Thyroid gland (tissue), 4 donors: ENCODE measurements at regions not wholly inside any gene's neighbourhood (a gene's known extent, or its start where the extent isn't known, plus 50 kb on each side); places are given as distances from the start of the nearest gene placed in this dataset.

Experiments
- POLR2A ChIP-seq, 2 donors: fragments of 450-650 bp; IDR thresholded peaks; one replicate each; pipeline ENCODE4 v1.6.1; 2017; ENCODE audit warnings: antibody characterized with exemption in 2 of 2, mild to moderate bottlenecking in 2 of 2, moderate library complexity in 1 of 2
- TF ChIP-seq, protein P1 (sequence below), 6 experiments: fragments of 200-600 bp in 3 of 6; fragments of 450-650 bp in 3 of 6; sonication (generic) in 3 of 6; IDR thresholded peaks; one replicate each; pipeline ENCODE4 v1.5.1; 2016 to 2019; ENCODE audit warnings: antibody characterized with exemption in 6 of 6, mild to moderate bottlenecking in 2 of 6, inconsistent platforms in 1 of 6, moderate library complexity in 1 of 6

- TF ChIP-seq, protein P1, sequence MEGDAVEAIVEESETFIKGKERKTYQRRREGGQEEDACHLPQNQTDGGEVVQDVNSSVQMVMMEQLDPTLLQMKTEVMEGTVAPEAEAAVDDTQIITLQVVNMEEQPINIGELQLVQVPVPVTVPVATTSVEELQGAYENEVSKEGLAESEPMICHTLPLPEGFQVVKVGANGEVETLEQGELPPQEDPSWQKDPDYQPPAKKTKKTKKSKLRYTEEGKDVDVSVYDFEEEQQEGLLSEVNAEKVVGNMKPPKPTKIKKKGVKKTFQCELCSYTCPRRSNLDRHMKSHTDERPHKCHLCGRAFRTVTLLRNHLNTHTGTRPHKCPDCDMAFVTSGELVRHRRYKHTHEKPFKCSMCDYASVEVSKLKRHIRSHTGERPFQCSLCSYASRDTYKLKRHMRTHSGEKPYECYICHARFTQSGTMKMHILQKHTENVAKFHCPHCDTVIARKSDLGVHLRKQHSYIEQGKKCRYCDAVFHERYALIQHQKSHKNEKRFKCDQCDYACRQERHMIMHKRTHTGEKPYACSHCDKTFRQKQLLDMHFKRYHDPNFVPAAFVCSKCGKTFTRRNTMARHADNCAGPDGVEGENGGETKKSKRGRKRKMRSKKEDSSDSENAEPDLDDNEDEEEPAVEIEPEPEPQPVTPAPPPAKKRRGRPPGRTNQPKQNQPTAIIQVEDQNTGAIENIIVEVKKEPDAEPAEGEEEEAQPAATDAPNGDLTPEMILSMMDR (IDR thresholded peaks at IDR 0.05) = no peak
- no peak for TF ChIP-seq POLR2A (IDR thresholded peaks at IDR 0.05)
These were observed 327.8 kb downstream of the CPS1 start for GRCh38 chr2:210884227-210884626.
